BLaER1 treated with 17β-estradiol and CSF1 and Interleukin-3, amounts not matched to agents 10 nM and 100 nM (cell line): ENCODE measurements at regions not wholly inside any gene's neighbourhood (a gene's known extent, or its start where the extent isn't known, plus 50 kb on each side); places are given as distances from the start of the nearest gene placed in this dataset.

Experiments
- H3K27ac ChIP-seq, 11 experiments: shearing (Covaris generic); formaldehyde crosslinking; 2 replicates each; pipeline ENCODE4 v1.8.1; 2022
- H3K27me3 ChIP-seq, 11 experiments: shearing (Covaris generic); formaldehyde crosslinking; 2 replicates each; pipeline ENCODE4 v1.8.1; 2022
- H3K36me3 ChIP-seq, 11 experiments: shearing (Covaris generic); formaldehyde crosslinking; 2 replicates each; pipeline ENCODE4 v1.8.1; 2022
- H3K4me1 ChIP-seq, 10 experiments: shearing (Covaris generic); formaldehyde crosslinking; 2 replicates each; pipeline ENCODE4 v1.8.1; 2022
- H3K4me2 ChIP-seq, 11 experiments: shearing (Covaris generic); formaldehyde crosslinking; 2 replicates each; pipeline ENCODE4 v1.8.1; 2022
- H3K4me3 ChIP-seq, 10 experiments: shearing (Covaris generic); formaldehyde crosslinking; 2 replicates each; pipeline ENCODE4 v1.8.1; 2022
- H3K9ac ChIP-seq, 11 experiments: shearing (Covaris generic); formaldehyde crosslinking; 2 replicates each; pipeline ENCODE4 v1.8.1; 2022
- H3K9me3 ChIP-seq, 11 experiments: shearing (Covaris generic); formaldehyde crosslinking; replicated peaks in 1 of 11; 2 replicates each; pipeline ENCODE4 v1.8.1; 2022
- H4K20me1 ChIP-seq, 11 experiments: shearing (Covaris generic); formaldehyde crosslinking; 2 replicates each; pipeline ENCODE4 v1.8.1; 2022
- Cebpa-rat ChIP-seq, 11 experiments: shearing (Covaris generic); IDR thresholded peaks; 2 replicates each; pipeline ENCODE4 v1.8.1; 2022

DNA sequence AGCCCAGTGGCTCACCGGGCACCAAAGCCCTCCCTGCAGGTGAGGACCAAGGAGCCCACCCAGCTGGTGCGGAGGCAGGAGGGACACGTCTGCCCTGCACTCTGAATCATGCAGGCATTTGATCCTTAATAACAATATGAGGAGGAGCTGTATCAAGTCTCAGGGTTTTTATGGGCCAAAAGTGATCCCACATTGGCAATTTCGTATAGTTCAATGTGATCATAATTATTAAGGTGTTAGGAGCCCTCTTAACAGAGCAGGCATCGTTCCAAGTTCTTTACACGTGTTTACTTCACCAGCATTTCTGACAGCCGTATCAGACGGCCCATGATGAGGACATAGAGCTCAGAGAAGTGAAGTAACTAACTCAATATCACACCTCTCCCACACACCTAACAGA lies 91.9 kb upstream of the PRR5 start:
- H3K36me3 ChIP-seq, result no peaks in the 10 kb centered on the region; a peak in 1 of 22 replicates
- no peak overlapping the region for H3K9ac ChIP-seq
- no peaks in the 10 kb centered on the region for H3K27me3 ChIP-seq
- no peak for TF ChIP-seq Cebpa-rat (IDR thresholded peaks at IDR 0.05)
- H3K4me2 ChIP-seq, result no peak overlapping the region
- H3K27ac ChIP-seq, result no peak overlapping the region
- no peak overlapping the region for H3K4me3 ChIP-seq
- H3K9me3 ChIP-seq, result peaks cover 48 to 60% (median 55%) of the 10 kb centered on the region in 11 experiments
- H3K4me1 ChIP-seq, result peaks cover 12 to 18% (median 15%) of the 10 kb centered on the region in 10 experiments
- H4K20me1 ChIP-seq, result no peaks in the 10 kb centered on the region; a peak in 1 of 22 replicates

DNA sequence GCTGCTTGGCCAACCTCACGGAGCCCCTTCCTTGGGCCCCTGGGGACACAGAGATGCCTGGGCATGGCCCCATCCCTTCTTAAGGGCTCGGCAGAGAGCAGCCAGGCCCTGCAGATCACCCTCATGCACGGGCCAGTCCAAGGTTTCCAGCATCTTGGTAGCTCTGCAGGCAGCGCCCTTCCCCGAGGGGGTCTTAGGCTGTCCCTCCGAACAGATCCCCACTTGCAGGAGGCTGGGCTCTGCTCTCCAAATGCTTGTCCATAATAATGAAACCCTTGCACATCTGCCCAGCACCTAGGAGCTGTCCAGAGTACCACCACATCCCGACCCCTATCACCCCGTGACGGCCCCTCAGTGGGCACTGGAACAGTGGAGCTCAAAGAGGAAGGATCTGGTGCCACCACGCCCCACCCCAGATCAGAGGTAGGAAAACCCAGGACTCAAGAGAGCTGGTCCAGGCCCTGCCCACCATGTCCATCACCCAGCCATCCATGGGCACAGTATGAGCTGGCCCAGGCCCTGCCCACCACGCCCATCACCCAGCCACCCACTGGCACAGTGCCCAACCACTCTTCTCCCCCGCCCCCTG lies 92.5 kb upstream of the PRR5 start:
- H4K20me1 ChIP-seq, result no peaks in the 10 kb centered on the region; a peak in 1 of 22 replicates
- no peak overlapping the region for H3K9ac ChIP-seq
- no peak for TF ChIP-seq Cebpa-rat (IDR thresholded peaks at IDR 0.05)
- no peaks in the 10 kb centered on the region for H3K27me3 ChIP-seq
- no peaks in the 10 kb centered on the region; a peak in 1 of 22 replicates for H3K36me3 ChIP-seq
- H3K27ac ChIP-seq, result no peak overlapping the region
- H3K4me1 ChIP-seq, result peaks cover 14 to 24% (median 20%) of the 10 kb centered on the region in 10 experiments
- H3K4me3 ChIP-seq, result no peak overlapping the region
- no peak overlapping the region for H3K4me2 ChIP-seq
- H3K9me3 ChIP-seq, result peaks cover 43 to 54% (median 49%) of the 10 kb centered on the region in 11 experiments

DNA sequence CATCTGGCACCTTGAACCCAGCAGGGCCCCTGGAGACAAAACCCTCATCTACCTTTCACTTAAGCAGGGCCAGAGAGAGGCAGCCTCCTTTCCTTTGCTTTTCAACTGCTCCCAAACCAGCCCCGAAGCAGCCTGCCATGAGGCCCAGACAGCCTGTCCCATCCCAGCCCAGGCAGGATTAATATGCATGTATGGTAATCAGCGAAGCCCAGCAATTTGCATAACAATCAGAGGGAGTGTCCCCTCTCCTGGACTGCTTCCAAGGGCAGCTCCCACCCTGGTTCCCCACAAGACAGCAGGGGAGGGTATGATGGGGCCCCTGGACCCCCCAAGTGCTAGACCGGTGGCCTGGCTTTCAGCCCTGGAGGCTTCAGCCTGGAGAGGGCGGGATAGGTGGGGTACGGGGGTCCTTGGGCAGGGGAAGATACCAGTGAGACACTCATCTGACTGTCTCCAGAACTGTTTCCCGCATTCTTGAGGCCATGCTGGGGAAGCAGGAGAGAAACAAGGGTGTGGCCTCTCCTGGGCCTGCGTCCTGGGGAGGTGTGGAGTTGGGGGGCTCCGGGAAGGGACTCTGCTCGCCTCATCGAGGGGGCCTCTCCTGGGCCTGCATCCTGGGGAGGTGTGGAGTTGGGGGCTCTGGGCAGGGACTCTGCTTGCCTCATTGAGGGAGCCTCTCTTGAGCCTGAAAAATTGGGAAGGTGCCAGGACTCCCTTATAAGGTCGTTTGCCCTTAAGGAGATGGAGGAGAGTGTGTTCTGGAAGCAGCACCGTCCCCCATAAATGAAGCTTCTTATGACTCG lies 93.2 kb upstream of the PRR5 start:
- H3K9ac ChIP-seq, result no peak overlapping the region
- H3K27ac ChIP-seq, result no peak overlapping the region
- H3K36me3 ChIP-seq, result no peaks in the 10 kb centered on the region
- no peak overlapping the region for H3K4me2 ChIP-seq
- no peak overlapping the region for H3K4me3 ChIP-seq
- H4K20me1 ChIP-seq, result no peaks in the 10 kb centered on the region; a peak in 1 of 22 replicates
- H3K9me3 ChIP-seq, result peaks cover 36 to 47% (median 42%) of the 10 kb centered on the region in 11 experiments
- no peaks in the 10 kb centered on the region for H3K27me3 ChIP-seq
- no peak for TF ChIP-seq Cebpa-rat (IDR thresholded peaks at IDR 0.05)
- H3K4me1 ChIP-seq, result peaks cover 14 to 31% (median 27%) of the 10 kb centered on the region in 10 experiments

DNA sequence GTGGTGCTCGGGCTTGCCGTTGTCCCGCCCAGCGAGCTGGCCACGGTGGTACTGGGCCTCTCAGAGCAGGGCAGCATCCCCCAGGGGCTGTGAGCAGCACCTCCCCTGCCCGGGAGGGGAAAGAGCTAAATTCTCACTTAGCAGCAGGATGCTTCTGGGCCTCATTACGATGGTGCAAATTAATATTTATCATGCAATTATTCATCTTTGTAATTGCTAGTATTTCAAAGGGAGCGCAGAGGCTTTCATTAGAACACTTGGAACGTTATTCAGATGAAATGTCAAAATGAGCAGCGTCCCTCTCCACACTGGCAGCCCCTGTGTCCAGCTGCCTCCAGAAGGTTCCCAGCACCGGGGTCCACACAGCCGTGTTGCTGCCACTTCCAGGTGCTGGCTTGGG lies 95.9 kb upstream of the PRR5 start:
- H3K4me2 ChIP-seq, result peak overlapping the region; percentile 38 to 84 (median 62)
- peak overlapping the region in 1 of 11 experiments; percentile 30; a peak in 1 of 22 replicates for H3K27ac ChIP-seq
- peak overlapping the region in 1 of 11 experiments; percentile 14; a peak in 1 of 22 replicates for H3K9ac ChIP-seq
- H4K20me1 ChIP-seq, result no peaks in the 10 kb centered on the region; a peak in 1 of 22 replicates
- peaks cover 16 to 58% (median 43%) of the 10 kb centered on the region in 10 experiments for H3K4me1 ChIP-seq
- H3K9me3 ChIP-seq, result peaks cover 9 to 20% (median 15%) of the 10 kb centered on the region in 11 experiments
- no peak for TF ChIP-seq Cebpa-rat (IDR thresholded peaks at IDR 0.05)
- H3K36me3 ChIP-seq, result no peaks in the 10 kb centered on the region
- H3K27me3 ChIP-seq, result peaks cover 0 to 4% (median 0%) of the 10 kb centered on the region in 11 experiments; a peak in 3 of 22 replicates
- no peak overlapping the region for H3K4me3 ChIP-seq

DNA sequence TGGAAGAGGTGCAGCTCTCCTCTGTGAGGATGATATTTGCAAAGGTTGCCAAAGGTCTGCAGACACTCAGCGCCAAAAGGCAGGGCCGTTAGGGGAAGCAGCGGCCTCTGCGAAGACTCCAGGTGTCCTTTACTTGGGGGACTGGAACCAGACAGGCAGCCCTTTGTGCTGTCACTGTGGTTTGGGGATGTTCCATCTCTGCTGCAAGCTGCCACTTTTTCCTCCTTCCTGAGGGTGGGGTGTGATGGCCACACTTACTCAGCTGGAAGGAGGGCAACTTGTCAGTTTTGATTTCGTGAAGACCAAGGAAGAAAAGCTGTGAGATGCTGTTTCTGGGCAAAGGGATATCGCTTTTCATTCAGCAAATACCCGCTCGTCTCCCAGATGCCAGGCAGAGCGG lies 96.5 kb upstream of the PRR5 start:
- peaks cover 0 to 11% (median 0%) of the 10 kb centered on the region in 11 experiments; a peak in 4 of 22 replicates for H3K27me3 ChIP-seq
- H3K27ac ChIP-seq, result peak overlapping the region in 2 of 11 experiments; percentile 30; a peak in 4 of 22 replicates
- H3K4me3 ChIP-seq, result no peak overlapping the region
- H4K20me1 ChIP-seq, result peaks cover 0 to 5% (median 0%) of the 10 kb centered on the region in 11 experiments; a peak in 2 of 22 replicates
- H3K9ac ChIP-seq, result peak overlapping the region in 3 of 11 experiments; percentile 4 to 18 (median 14); a peak in 2 of 22 replicates
- TF ChIP-seq Cebpa-rat (IDR thresholded peaks at IDR 0.05), result no peak
- peaks cover 23 to 64% (median 50%) of the 10 kb centered on the region in 10 experiments for H3K4me1 ChIP-seq
- peak overlapping the region; percentile 38 to 84 (median 62) for H3K4me2 ChIP-seq
- H3K9me3 ChIP-seq, result peaks cover 3 to 14% (median 9%) of the 10 kb centered on the region in 11 experiments; a peak in 21 of 22 replicates
- H3K36me3 ChIP-seq, result no peaks in the 10 kb centered on the region

DNA sequence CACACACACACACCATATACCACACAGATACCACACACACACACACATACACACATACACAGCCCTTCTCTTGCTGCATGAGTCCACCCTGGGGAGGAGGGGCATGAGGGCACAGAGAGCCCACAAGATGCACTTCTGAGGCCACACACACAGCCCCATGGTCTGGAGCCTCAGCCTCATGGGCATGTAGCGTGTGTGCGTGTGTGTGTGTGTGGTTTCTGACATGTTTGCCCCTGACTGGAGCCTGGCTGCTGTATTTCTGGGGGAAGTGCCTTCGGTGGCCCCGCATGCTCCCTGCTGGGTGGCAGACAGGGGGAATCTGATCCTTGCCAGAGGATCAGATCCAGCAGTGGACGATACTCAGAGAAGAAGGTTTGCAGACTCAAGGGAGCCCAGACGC lies 97.0 kb upstream of the PRR5 start:
- Histone ChIP-seq H3K9me3 (peaks cover 0 to 9% (median 4%) of the 10 kb centered on the region in 11 experiments; a peak in 16 of 22 replicates), H3K27me3 (peaks cover 0 to 16% (median 0%) of the 10 kb centered on the region in 11 experiments; a peak in 4 of 22 replicates), H3K4me1 (peaks cover 28 to 69% (median 55%) of the 10 kb centered on the region in 10 experiments), H3K4me2 (peak overlapping the region; percentile 38 to 84 (median 62)), H3K9ac (peak overlapping the region in 2 of 11 experiments; percentile 4 to 14; a peak in 1 of 22 replicates), H3K36me3 (no peaks in the 10 kb centered on the region), H3K27ac (peak overlapping the region in 3 of 11 experiments; percentile 20 to 37 (median 30); a peak in 4 of 22 replicates), H4K20me1 (peaks cover 0 to 6% (median 0%) of the 10 kb centered on the region in 11 experiments; a peak in 2 of 22 replicates), H3K4me3 (no peak overlapping the region)
- no peak for TF ChIP-seq Cebpa-rat (IDR thresholded peaks at IDR 0.05)

DNA sequence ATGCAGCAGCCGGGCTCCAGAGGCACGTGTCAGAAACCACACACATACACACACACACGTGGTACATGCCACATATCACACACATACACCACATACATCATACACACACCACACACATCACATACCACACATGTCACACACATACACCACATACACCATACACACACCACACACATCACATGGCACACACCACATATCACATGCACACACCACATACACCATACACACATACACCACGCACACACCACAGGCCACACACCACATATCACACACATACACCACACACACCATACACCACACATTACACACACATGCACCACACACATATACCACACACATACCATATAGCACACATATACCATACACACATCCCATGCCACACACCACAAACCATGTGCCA lies 97.5 kb upstream of the PRR5 start:
- TF ChIP-seq Cebpa-rat (IDR thresholded peaks at IDR 0.05), result no peak
- H3K36me3 ChIP-seq, result no peaks in the 10 kb centered on the region
- peak overlapping the region in 8 of 11 experiments; percentile 10 to 84 (median 77); a peak in 13 of 22 replicates for H3K4me2 ChIP-seq
- H3K4me3 ChIP-seq, result no peak overlapping the region
- H3K27me3 ChIP-seq, result peaks cover 0 to 21% (median 0%) of the 10 kb centered on the region in 11 experiments; a peak in 5 of 22 replicates
- peak overlapping the region in 1 of 11 experiments; percentile 6; a peak in 2 of 22 replicates for H3K9ac ChIP-seq
- H3K27ac ChIP-seq, result peak overlapping the region in 4 of 11 experiments; percentile 35 to 56 (median 49); a peak in 8 of 22 replicates
- peaks cover 0 to 6% (median 0%) of the 10 kb centered on the region in 11 experiments; a peak in 3 of 22 replicates for H4K20me1 ChIP-seq
- H3K4me1 ChIP-seq, result peaks cover 33 to 75% (median 60%) of the 10 kb centered on the region in 10 experiments
- peaks cover 0 to 4% (median 0%) of the 10 kb centered on the region in 11 experiments; a peak in 5 of 22 replicates for H3K9me3 ChIP-seq

DNA sequence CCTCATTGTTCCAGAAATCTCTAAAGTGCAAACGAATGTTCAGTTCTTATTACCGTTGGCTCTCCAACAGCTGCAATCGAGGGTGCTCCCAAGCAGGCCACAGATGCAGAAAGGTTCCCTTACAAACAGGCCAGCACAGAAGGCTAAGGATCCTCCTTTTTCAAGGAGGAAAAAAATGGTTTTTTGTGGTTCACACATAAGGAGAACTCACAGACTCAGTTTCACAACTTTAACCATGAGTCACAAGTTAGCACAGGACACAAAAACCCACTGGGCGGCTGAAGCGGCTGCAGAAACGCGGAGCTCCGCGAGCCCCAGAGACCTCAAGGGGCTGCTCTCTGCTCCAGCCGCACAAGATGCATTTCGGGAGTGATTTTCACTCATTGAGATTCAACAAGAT lies 98.2 kb upstream of the PRR5 start:
- Histone ChIP-seq H3K4me2 (peak overlapping the region in 9 of 11 experiments; percentile 10 to 84 (median 77); a peak in 15 of 22 replicates), H3K27ac (peak overlapping the region in 6 of 11 experiments; percentile 3 to 56 (median 40); a peak in 10 of 22 replicates), H3K9ac (peak overlapping the region in 4 of 11 experiments; percentile 7 to 33 (median 13); a peak in 4 of 22 replicates), H3K9me3 (no peaks in the 10 kb centered on the region), H3K4me3 (no peak overlapping the region), H3K36me3 (no peaks in the 10 kb centered on the region), H3K27me3 (peaks cover 0 to 26% (median 0%) of the 10 kb centered on the region in 11 experiments; a peak in 5 of 22 replicates), H4K20me1 (peaks cover 0 to 13% (median 0%) of the 10 kb centered on the region in 11 experiments; a peak in 3 of 22 replicates), H3K4me1 (peaks cover 40 to 81% (median 66%) of the 10 kb centered on the region in 10 experiments)
- peak in 2 of 11 experiments; percentile 20 to 43; a peak in 1 of 22 replicates for TF ChIP-seq Cebpa-rat (IDR thresholded peaks at IDR 0.05)
